Liver (tissue), 8 donors: ENCODE measurements at regions not wholly inside any gene's neighbourhood (a gene's known extent, or its start where the extent isn't known, plus 50 kb on each side); places are given as distances from the start of the nearest gene placed in this dataset.

ENCODE experiments used
- DNase-seq: peaks from one replicate; pipeline ENCODE4 v3.0.0-alpha.2; 2017; ENCODE audit warnings: low spot score
- H3K27ac ChIP-seq, 2 donors: one replicate each; pipeline ENCODE4 v1.7.0; 2013; ENCODE audit warnings: inconsistent platforms in 2 of 2, low read length in 2 of 2, control low read depth in 1 of 2, low read depth in 1 of 2, mild to moderate bottlenecking in 1 of 2
- H3K27me3 ChIP-seq, 4 donors: one replicate each; pipeline versions ENCODE4 v1.6.1 to v1.7.0; 2013; ENCODE audit warnings: low read length in 3 of 4, inconsistent platforms in 1 of 4, mild to moderate bottlenecking in 1 of 4, moderate library complexity in 1 of 4; ENCODE audit not compliant: control insufficient read depth in 4 of 4, insufficient read depth in 4 of 4
- H3K36me3 ChIP-seq, 4 donors: one replicate each; pipeline versions ENCODE4 v1.6.1 to v1.7.0; 2013; ENCODE audit warnings: low read length in 3 of 4, mild to moderate bottlenecking in 3 of 4, low read depth in 1 of 4, moderate library complexity in 1 of 4; ENCODE audit not compliant: control insufficient read depth in 4 of 4, insufficient read depth in 3 of 4
- H3K4me1 ChIP-seq, 4 donors: one replicate each; pipeline versions ENCODE4 v1.6.1 to v1.7.0; 2013; ENCODE audit warnings: low read length in 3 of 4, mild to moderate bottlenecking in 3 of 4, moderate library complexity in 1 of 4; ENCODE audit not compliant: control insufficient read depth in 4 of 4, insufficient read depth in 4 of 4
- H3K4me3 ChIP-seq, 3 donors: one replicate each; pipeline versions ENCODE4 v1.6.1 to v1.7.0; 2013; ENCODE audit warnings: low read length in 3 of 3, control low read depth in 1 of 3, low read depth in 1 of 3, mild to moderate bottlenecking in 1 of 3
- H3K9ac ChIP-seq, 2 donors: one replicate each; pipeline ENCODE4 v1.7.0; 2013; ENCODE audit warnings: low read length in 2 of 2, mild to moderate bottlenecking in 2 of 2, moderate library complexity in 2 of 2, control low read depth in 1 of 2, low read depth in 1 of 2
- H3K9me3 ChIP-seq, 4 donors: one replicate each; pipeline versions ENCODE4 v1.6.1 to v1.7.0; 2013; ENCODE audit warnings: low read length in 3 of 4; ENCODE audit not compliant: control insufficient read depth in 4 of 4
- EGR1 ChIP-seq, 2 donors: IDR thresholded peaks; 2 replicates each; pipeline ENCODE4 v1.6.1; 2016 to 2018; ENCODE audit warnings: antibody characterized with exemption in 2 of 2, low read depth in 2 of 2
- FOXA2 ChIP-seq: IDR thresholded peaks from 2 replicates; pipeline ENCODE4 v1.6.1; 2016; ENCODE audit warnings: antibody characterized with exemption
- GABPA ChIP-seq, 2 donors: IDR thresholded peaks in 1 of 2; conservative IDR thresholded peaks in 1 of 2; 2 replicates each; pipeline ENCODE4 v1.6.1; 2016; ENCODE audit warnings: antibody characterized with exemption in 2 of 2, mild to moderate bottlenecking in 1 of 2, moderate library complexity in 1 of 2
- HNF4A ChIP-seq, 2 donors: conservative IDR thresholded peaks; 2 replicates each; pipeline ENCODE4 v1.6.1; 2016; ENCODE audit warnings: antibody characterized with exemption in 2 of 2, mild to moderate bottlenecking in 2 of 2
- HNF4G ChIP-seq: IDR thresholded peaks from 2 replicates; pipeline ENCODE4 v1.6.1; 2016; ENCODE audit warnings: antibody characterized with exemption
- JUND ChIP-seq, 2 donors: IDR thresholded peaks; 2 replicates each; pipeline ENCODE4 v1.6.1; 2016; ENCODE audit warnings: antibody characterized with exemption in 2 of 2
- NR2F2 ChIP-seq: IDR thresholded peaks from 2 replicates; pipeline ENCODE4 v1.6.1; 2016; ENCODE audit warnings: antibody characterized with exemption
- RAD21 ChIP-seq, 2 donors: IDR thresholded peaks; 2 replicates each; pipeline ENCODE4 v1.6.1; 2016; ENCODE audit warnings: antibody characterized with exemption in 2 of 2, mild to moderate bottlenecking in 2 of 2
- RXRA ChIP-seq, 2 donors: IDR thresholded peaks; 2 replicates each; pipeline ENCODE4 v1.6.1; 2017 to 2018; ENCODE audit warnings: antibody characterized with exemption in 2 of 2, mild to moderate bottlenecking in 1 of 2
- SP1 ChIP-seq: IDR thresholded peaks from 2 replicates; pipeline ENCODE4 v1.6.1; 2018; ENCODE audit warnings: antibody characterized with exemption, mild to moderate bottlenecking
- TAF1 ChIP-seq: conservative IDR thresholded peaks from 2 replicates; pipeline ENCODE4 v1.6.1; 2016; ENCODE audit warnings: antibody characterized with exemption, mild to moderate bottlenecking
- WGBS: extraction: QIAGEN DNeasy Blood & Tissue Kit; methylation state at CpG from one replicate; pipeline ENCODE4 v1.1.7; 2013; 5-methylcytosine and 5-hydroxymethylcytosine counted together
- TF ChIP-seq, protein P1 (sequence below): IDR thresholded peaks from 2 replicates; pipeline ENCODE4 v1.6.1; 2016; ENCODE audit warnings: antibody characterized with exemption
- TF ChIP-seq, protein P2 (sequence below): IDR thresholded peaks from 2 replicates; pipeline ENCODE4 v1.6.1; 2016; ENCODE audit warnings: antibody characterized with exemption, mild to moderate bottlenecking
- TF ChIP-seq, protein P3 (sequence below): IDR thresholded peaks from 2 replicates; pipeline ENCODE4 v1.6.1; 2016; ENCODE audit warnings: antibody characterized with exemption
- TF ChIP-seq, protein P4 (sequence below): fragments of 150-350 bp; IDR thresholded peaks from 2 replicates; pipeline ENCODE4 v1.5.1; 2017; ENCODE audit warnings: improper control_type of control experiment, low read depth, low read length; ENCODE audit not compliant: missing input control
- donor health status: healthy.
- donor health status: healthy.
- donor health status: healthy.
- donor health status: healthy.
- donor health status: healthy.

DNA sequence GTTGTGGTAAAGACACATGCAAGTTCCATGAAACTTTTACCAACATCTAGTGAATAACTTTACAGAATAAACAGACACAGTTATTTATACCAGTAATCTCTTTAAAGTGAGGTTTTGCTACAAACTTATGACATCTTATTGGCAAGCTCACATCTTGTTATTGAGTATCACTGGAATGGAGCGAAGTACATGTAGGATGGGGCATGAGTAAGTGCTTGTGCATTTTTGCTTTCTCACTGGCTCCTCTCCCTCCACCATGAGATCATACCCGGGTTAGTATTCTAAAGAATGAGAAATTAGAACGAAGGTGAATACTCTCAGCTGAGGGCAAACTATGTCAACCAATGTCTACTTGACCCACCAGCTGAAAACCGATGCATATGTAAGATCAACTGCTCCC lies 193.3 kb upstream of the ZNF717 start (continued):
- TF ChIP-seq, protein P1, sequence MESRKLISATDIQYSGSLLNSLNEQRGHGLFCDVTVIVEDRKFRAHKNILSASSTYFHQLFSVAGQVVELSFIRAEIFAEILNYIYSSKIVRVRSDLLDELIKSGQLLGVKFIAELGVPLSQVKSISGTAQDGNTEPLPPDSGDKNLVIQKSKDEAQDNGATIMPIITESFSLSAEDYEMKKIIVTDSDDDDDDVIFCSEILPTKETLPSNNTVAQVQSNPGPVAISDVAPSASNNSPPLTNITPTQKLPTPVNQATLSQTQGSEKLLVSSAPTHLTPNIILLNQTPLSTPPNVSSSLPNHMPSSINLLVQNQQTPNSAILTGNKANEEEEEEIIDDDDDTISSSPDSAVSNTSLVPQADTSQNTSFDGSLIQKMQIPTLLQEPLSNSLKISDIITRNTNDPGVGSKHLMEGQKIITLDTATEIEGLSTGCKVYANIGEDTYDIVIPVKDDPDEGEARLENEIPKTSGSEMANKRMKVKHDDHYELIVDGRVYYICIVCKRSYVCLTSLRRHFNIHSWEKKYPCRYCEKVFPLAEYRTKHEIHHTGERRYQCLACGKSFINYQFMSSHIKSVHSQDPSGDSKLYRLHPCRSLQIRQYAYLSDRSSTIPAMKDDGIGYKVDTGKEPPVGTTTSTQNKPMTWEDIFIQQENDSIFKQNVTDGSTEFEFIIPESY: no peak
- TF ChIP-seq TAF1: no peak

DNA sequence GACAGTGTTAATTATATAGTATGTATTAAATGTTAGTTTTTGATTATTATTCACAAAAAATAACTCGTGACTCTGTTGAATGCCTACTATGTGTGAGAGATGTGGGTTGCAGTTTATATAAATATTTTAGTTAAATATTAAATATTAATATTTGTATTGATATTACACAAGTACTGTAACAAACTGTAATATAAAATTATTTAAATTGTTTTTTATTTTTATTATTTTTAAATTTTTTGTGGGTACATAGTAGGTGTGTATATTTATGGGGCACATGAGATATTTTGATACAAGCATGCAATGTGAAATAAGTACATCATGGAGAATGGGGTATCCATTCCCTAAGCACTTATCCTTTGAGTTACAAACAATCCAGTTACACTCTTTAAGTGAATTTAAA lies 196.1 kb upstream of the ZNF717 start:
- 50% methylated on average over 1 of the region's 1 CpG for WGBS
- Histone ChIP-seq H3K4me1 (no peaks in the 10 kb centered on the region), H3K9ac (no peak overlapping the region), H3K27me3 (no peaks in the 10 kb centered on the region), H3K27ac (no peak overlapping the region), H3K4me3 (no peak overlapping the region), H3K9me3 (peaks cover 0 to 3% (median 0%) of the 10 kb centered on the region in 4 donors), H3K36me3 (no peaks in the 10 kb centered on the region)
- TF ChIP-seq NR2F2: no peak
- no peak for TF ChIP-seq FOXA2
- no peak for TF ChIP-seq SP1
- no peak for TF ChIP-seq JUND (IDR thresholded peaks at IDR 0.05)
- TF ChIP-seq HNF4A (conservative IDR thresholded peaks at IDR 0.05): no peak
- no peak for DNase-seq

DNA sequence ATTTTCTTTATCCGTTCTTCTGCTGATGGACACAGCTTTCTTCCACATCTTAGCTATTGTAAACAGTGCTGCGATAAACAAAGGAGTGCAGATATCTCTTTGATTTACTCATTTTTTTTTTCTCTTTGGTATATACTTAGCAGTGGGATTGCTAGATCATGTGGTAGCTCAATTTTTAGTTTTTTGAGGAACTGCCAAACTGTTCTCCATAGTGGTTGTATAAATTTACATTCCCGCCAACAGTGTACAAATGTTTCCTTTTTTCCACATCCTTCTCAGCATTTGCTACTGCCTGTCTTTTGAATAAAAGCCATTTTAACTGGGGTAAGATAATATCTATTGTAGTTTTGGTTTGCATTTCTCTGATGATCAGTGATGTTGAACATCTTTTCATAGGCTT lies 196.8 kb upstream of the ZNF717 start:
- 90% methylated on average over 3 of the region's 3 CpGs for WGBS
- DNase-seq: no peak
- TF ChIP-seq, protein P1: no peak
- TF ChIP-seq JUND (IDR thresholded peaks at IDR 0.05) (no peak), EGR1 (IDR thresholded peaks at IDR 0.05; ENCODE audit: low read depth in 2 of 2) (no peak)
- no peak overlapping the region for H3K4me3 ChIP-seq
- no peaks in the 10 kb centered on the region for H3K4me1 ChIP-seq
- H3K9ac ChIP-seq: no peak overlapping the region
- H3K9me3 ChIP-seq: peaks cover 0 to 3% (median 0%) of the 10 kb centered on the region in 4 donors
- H3K27me3 ChIP-seq: no peaks in the 10 kb centered on the region
- H3K36me3 ChIP-seq: no peaks in the 10 kb centered on the region
- H3K27ac ChIP-seq: no peak overlapping the region

DNA sequence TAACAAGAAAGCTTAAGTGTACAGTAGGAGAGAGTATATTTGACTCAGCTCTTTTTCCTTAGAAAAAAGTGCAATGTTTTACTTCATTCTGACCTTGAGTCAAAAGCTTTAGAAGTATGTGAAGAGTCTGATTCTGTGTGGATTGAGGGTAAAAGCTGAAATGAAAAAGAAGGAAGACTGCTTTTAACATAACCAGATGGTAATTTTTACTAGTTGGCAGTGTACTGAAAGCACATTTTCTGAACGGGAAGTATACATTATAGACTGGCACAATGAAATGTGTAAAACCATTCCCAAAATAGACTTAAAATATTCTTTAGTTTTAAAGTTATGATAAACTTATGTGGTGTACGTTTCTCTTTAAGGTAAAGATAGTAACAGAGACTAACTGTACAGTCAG lies 197.8 kb upstream of the ZNF717 start:
- WGBS: 53% methylated on average over 2 of the region's 2 CpGs
- Histone ChIP-seq H3K4me3 (no peak overlapping the region), H3K36me3 (no peaks in the 10 kb centered on the region), H3K9me3 (peaks cover 0 to 3% (median 0%) of the 10 kb centered on the region in 4 donors), H3K27ac (no peak overlapping the region), H3K4me1 (no peaks in the 10 kb centered on the region), H3K9ac (no peak overlapping the region), H3K27me3 (no peaks in the 10 kb centered on the region)
- no peak for DNase-seq
- TF ChIP-seq TAF1: no peak
- TF ChIP-seq SP1: no peak
- no peak for TF ChIP-seq FOXA2
- TF ChIP-seq, protein P2, sequence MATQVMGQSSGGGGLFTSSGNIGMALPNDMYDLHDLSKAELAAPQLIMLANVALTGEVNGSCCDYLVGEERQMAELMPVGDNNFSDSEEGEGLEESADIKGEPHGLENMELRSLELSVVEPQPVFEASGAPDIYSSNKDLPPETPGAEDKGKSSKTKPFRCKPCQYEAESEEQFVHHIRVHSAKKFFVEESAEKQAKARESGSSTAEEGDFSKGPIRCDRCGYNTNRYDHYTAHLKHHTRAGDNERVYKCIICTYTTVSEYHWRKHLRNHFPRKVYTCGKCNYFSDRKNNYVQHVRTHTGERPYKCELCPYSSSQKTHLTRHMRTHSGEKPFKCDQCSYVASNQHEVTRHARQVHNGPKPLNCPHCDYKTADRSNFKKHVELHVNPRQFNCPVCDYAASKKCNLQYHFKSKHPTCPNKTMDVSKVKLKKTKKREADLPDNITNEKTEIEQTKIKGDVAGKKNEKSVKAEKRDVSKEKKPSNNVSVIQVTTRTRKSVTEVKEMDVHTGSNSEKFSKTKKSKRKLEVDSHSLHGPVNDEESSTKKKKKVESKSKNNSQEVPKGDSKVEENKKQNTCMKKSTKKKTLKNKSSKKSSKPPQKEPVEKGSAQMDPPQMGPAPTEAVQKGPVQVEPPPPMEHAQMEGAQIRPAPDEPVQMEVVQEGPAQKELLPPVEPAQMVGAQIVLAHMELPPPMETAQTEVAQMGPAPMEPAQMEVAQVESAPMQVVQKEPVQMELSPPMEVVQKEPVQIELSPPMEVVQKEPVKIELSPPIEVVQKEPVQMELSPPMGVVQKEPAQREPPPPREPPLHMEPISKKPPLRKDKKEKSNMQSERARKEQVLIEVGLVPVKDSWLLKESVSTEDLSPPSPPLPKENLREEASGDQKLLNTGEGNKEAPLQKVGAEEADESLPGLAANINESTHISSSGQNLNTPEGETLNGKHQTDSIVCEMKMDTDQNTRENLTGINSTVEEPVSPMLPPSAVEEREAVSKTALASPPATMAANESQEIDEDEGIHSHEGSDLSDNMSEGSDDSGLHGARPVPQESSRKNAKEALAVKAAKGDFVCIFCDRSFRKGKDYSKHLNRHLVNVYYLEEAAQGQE: no peak
- TF ChIP-seq JUND (IDR thresholded peaks at IDR 0.05): no peak
- TF ChIP-seq, protein P3, sequence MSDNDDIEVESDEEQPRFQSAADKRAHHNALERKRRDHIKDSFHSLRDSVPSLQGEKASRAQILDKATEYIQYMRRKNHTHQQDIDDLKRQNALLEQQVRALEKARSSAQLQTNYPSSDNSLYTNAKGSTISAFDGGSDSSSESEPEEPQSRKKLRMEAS: no peak
- no peak for TF ChIP-seq HNF4G
- no peak for TF ChIP-seq RAD21 (IDR thresholded peaks at IDR 0.05)
- no peak for TF ChIP-seq GABPA (IDR thresholded peaks at IDR 0.05 in 1 of 2, conservative IDR thresholded peaks at IDR 0.05 in 1 of 2)
- TF ChIP-seq RXRA (IDR thresholded peaks at IDR 0.05): no peak
- TF ChIP-seq HNF4A (conservative IDR thresholded peaks at IDR 0.05): no peak
- TF ChIP-seq, protein P4, sequence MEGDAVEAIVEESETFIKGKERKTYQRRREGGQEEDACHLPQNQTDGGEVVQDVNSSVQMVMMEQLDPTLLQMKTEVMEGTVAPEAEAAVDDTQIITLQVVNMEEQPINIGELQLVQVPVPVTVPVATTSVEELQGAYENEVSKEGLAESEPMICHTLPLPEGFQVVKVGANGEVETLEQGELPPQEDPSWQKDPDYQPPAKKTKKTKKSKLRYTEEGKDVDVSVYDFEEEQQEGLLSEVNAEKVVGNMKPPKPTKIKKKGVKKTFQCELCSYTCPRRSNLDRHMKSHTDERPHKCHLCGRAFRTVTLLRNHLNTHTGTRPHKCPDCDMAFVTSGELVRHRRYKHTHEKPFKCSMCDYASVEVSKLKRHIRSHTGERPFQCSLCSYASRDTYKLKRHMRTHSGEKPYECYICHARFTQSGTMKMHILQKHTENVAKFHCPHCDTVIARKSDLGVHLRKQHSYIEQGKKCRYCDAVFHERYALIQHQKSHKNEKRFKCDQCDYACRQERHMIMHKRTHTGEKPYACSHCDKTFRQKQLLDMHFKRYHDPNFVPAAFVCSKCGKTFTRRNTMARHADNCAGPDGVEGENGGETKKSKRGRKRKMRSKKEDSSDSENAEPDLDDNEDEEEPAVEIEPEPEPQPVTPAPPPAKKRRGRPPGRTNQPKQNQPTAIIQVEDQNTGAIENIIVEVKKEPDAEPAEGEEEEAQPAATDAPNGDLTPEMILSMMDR: no peak
